ENCODE measurements at regions not wholly inside any gene's neighbourhood (a gene's known extent, or its start where the extent isn't known, plus 50 kb on each side); places are given as distances from the start of the nearest gene placed in this dataset.
"Not testable (repeated sequence)": the region's sequence is repeated elsewhere in the genome, so short reads cannot be mapped to it uniquely, and the experiment has no call there.

- DNase-seq (ENCODE audit: low read depth, low spot score) = no peak
- no peak for TF ChIP-seq FOXP2 (optimal IDR thresholded peaks at IDR 0.05; ENCODE audit: control extremely low read depth, extremely low read length, insufficient read depth)
- no peak for TF ChIP-seq POLR2AphosphoS5 (IDR thresholded peaks at IDR 0.05; ENCODE audit: borderline replicate concordance, low read depth, low read length)
- no peak for TF ChIP-seq EZH2 (IDR thresholded peaks at IDR 0.05)
- Histone ChIP-seq H3K27ac (no peak overlapping the region), H3K9ac (ENCODE audit: insufficient read length) (no peak overlapping the region), H3K9me3 (ENCODE audit: low read depth, low read length) (no peaks in the 10 kb centered on the region), H3K4me3 (no peak overlapping the region), H3K36me3 (ENCODE audit: insufficient read depth, low read length) (no peaks in the 10 kb centered on the region)
Measured at GRCh38 chr9:38127271-38127839, 58.3 kb upstream of the SHB start.

- Histone ChIP-seq H3K27ac (no peak overlapping the region), H3K4me3 (no peak overlapping the region), H3K9me3 (ENCODE audit: low read depth, low read length) (no peaks in the 10 kb centered on the region), H3K36me3 (ENCODE audit: insufficient read depth, low read length) (no peaks in the 10 kb centered on the region), H3K9ac (ENCODE audit: insufficient read length) (no peak overlapping the region)
- TF ChIP-seq POLR2AphosphoS5 (IDR thresholded peaks at IDR 0.05; ENCODE audit: borderline replicate concordance, low read depth, low read length) = no peak
- no peak for TF ChIP-seq FOXP2 (optimal IDR thresholded peaks at IDR 0.05; ENCODE audit: control extremely low read depth, extremely low read length, insufficient read depth)
- no peak for TF ChIP-seq EZH2 (IDR thresholded peaks at IDR 0.05)
- DNase-seq (ENCODE audit: low read depth, low spot score) = no peak
Measured at GRCh38 chr9:38126730-38127129, 57.7 kb upstream of the SHB start.

- Histone ChIP-seq H3K27ac (no peak overlapping the region), H3K9me3 (ENCODE audit: low read depth, low read length) (no peaks in the 10 kb centered on the region), H3K36me3 (ENCODE audit: insufficient read depth, low read length) (no peaks in the 10 kb centered on the region), H3K9ac (ENCODE audit: insufficient read length) (no peak overlapping the region), H3K4me3 (no peak overlapping the region)
- no peak for DNase-seq (ENCODE audit: low read depth, low spot score)
- TF ChIP-seq EZH2 (IDR thresholded peaks at IDR 0.05) (no peak), POLR2AphosphoS5 (IDR thresholded peaks at IDR 0.05; ENCODE audit: borderline replicate concordance, low read depth, low read length) (no peak), FOXP2 (optimal IDR thresholded peaks at IDR 0.05; ENCODE audit: control extremely low read depth, extremely low read length, insufficient read depth) (no peak)
Measured at GRCh38 chr9:38125889-38126288, 56.9 kb upstream of the SHB start.

GRCh38 chr9:38123359-38123758 is 54.3 kb upstream of the SHB start:
- not testable (repeated sequence) for H3K9ac ChIP-seq (ENCODE audit: insufficient read length); DNase-seq (ENCODE audit: low read depth, low spot score); H3K4me3 ChIP-seq; H3K27ac ChIP-seq; H3K9me3 ChIP-seq (ENCODE audit: low read depth, low read length); H3K36me3 ChIP-seq (ENCODE audit: insufficient read depth, low read length)

- TF ChIP-seq FOXP2 (optimal IDR thresholded peaks at IDR 0.05; ENCODE audit: control extremely low read depth, extremely low read length, insufficient read depth) (no peak), POLR2AphosphoS5 (IDR thresholded peaks at IDR 0.05; ENCODE audit: borderline replicate concordance, low read depth, low read length) (no peak), EZH2 (IDR thresholded peaks at IDR 0.05) (no peak)
- no peaks in the 10 kb centered on the region for H3K36me3 ChIP-seq (ENCODE audit: insufficient read depth, low read length)
- DNase-seq (ENCODE audit: low read depth, low spot score) = no peak
- H3K27ac ChIP-seq = no peak overlapping the region
- no peak overlapping the region for H3K9ac ChIP-seq (ENCODE audit: insufficient read length)
- no peaks in the 10 kb centered on the region for H3K9me3 ChIP-seq (ENCODE audit: low read depth, low read length)
- no peak overlapping the region for H3K4me3 ChIP-seq
Measured at GRCh38 chr9:38120961-38121360, 51.9 kb upstream of the SHB start.

GRCh38 chr9:38119560-38120236 is 50.7 kb upstream of the SHB start:
- Histone ChIP-seq H3K9me3 (ENCODE audit: low read depth, low read length) (no peaks in the 10 kb centered on the region), H3K27ac (no peak overlapping the region), H3K4me3 (no peak overlapping the region), H3K36me3 (ENCODE audit: insufficient read depth, low read length) (no peaks in the 10 kb centered on the region), H3K9ac (ENCODE audit: insufficient read length) (no peak overlapping the region)
- DNase-seq (ENCODE audit: low read depth, low spot score) = no peak
- no peak for TF ChIP-seq FOXP2 (optimal IDR thresholded peaks at IDR 0.05; ENCODE audit: control extremely low read depth, extremely low read length, insufficient read depth)
- no peak for TF ChIP-seq EZH2 (IDR thresholded peaks at IDR 0.05)
- no peak for TF ChIP-seq POLR2AphosphoS5 (IDR thresholded peaks at IDR 0.05; ENCODE audit: borderline replicate concordance, low read depth, low read length)

- no peak overlapping the region for H3K9ac ChIP-seq (ENCODE audit: insufficient read length)
- no peaks in the 10 kb centered on the region for H3K9me3 ChIP-seq (ENCODE audit: low read depth, low read length)
- no peak for TF ChIP-seq EZH2 (IDR thresholded peaks at IDR 0.05)
- no peak for TF ChIP-seq POLR2AphosphoS5 (IDR thresholded peaks at IDR 0.05; ENCODE audit: borderline replicate concordance, low read depth, low read length)
- no peak for TF ChIP-seq FOXP2 (optimal IDR thresholded peaks at IDR 0.05; ENCODE audit: control extremely low read depth, extremely low read length, insufficient read depth)
- H3K4me3 ChIP-seq = no peak overlapping the region
- no peak overlapping the region for H3K27ac ChIP-seq
- no peak for DNase-seq (ENCODE audit: low read depth, low spot score)
- H3K36me3 ChIP-seq (ENCODE audit: insufficient read depth, low read length) = no peaks in the 10 kb centered on the region
Measured at GRCh38 chr9:38118862-38119438, 49.9 kb upstream of the SHB start.

Measured in SK-N-MC (cell line).